Urinary bladder (tissue), 3 donors: ENCODE measurements at regions not wholly inside any gene's neighbourhood (a gene's known extent, or its start where the extent isn't known, plus 50 kb on each side); places are given as distances from the start of the nearest gene placed in this dataset.

Experiments used
- DNase-seq: peaks from one replicate; pipeline ENCODE4 v3.0.0-alpha.2; 2015; ENCODE audit errors: extremely low spot score
- H3K27ac ChIP-seq: one replicate; pipeline ENCODE4 v1.5.1; 2013; ENCODE audit warnings: low read depth, mild to moderate bottlenecking, moderate library complexity
- H3K36me3 ChIP-seq: one replicate; pipeline ENCODE4 v1.6.1; 2013; ENCODE audit warnings: mild to moderate bottlenecking, moderate library complexity; ENCODE audit not compliant: insufficient read depth
- H3K4me1 ChIP-seq: one replicate; pipeline ENCODE4 v1.6.1; 2013; ENCODE audit warnings: mild to moderate bottlenecking, moderate library complexity; ENCODE audit not compliant: insufficient read depth
- H3K4me3 ChIP-seq: one replicate; pipeline ENCODE4 v1.5.1; 2013; ENCODE audit warnings: low read depth, low read length
- WGBS: extraction: QIAGEN DNeasy Blood & Tissue Kit; methylation state at CpG from one replicate; pipeline ENCODE4 v1.1.7; 2013; 5-methylcytosine and 5-hydroxymethylcytosine counted together
- donor health status: healthy with polysubstance abuse.
- donor health status: healthy.

DNA sequence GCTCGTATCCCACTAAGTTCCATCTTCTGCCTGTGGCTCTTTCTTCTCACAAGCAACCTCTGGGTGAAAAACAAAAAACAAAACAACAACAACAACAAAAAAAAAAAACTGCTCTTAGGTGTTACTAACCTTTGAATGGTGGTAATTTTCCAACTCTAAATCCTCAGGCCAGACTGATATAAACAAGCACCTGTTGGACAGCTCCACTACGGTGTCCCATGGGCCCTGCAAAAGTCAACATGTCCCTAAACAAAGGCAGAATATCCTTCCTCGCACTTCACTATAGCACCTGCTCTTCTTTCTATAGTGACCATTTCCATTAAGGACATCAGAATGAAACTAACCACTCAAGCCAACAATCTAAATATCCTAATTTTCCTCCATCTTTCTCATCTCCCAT lies 54.6 kb upstream of the PARM1 start:
- 89% methylated on average over 3 of the region's 3 CpGs for WGBS
- H3K4me3 ChIP-seq: no peak overlapping the region
- no peaks in the 10 kb centered on the region for H3K4me1 ChIP-seq
- H3K27ac ChIP-seq: no peak overlapping the region
- H3K36me3 ChIP-seq: peaks cover 3% of the 10 kb centered on the region
- DNase-seq: no peak

DNA sequence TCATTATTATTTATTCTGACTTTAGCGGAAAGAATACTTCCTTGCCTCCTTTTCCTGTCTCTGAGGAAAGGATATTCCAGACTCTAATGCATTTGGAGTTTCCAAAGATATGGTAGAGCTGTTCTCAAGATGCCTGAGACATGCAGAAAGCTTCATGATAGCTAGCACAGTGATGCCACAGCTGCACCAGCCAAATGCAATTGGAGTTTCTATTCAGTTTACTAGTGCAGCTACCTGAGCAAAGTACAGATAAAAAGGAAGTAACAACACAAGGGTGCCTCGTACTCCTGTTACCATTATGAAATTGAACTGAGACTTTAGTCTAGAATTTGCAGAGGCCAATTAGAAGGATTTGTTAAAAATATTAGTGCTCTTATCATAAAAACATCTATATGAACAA lies 57.5 kb upstream of the PARM1 start:
- no peak overlapping the region for H3K27ac ChIP-seq
- WGBS: 81% methylated on average over 2 of the region's 2 CpGs

DNA sequence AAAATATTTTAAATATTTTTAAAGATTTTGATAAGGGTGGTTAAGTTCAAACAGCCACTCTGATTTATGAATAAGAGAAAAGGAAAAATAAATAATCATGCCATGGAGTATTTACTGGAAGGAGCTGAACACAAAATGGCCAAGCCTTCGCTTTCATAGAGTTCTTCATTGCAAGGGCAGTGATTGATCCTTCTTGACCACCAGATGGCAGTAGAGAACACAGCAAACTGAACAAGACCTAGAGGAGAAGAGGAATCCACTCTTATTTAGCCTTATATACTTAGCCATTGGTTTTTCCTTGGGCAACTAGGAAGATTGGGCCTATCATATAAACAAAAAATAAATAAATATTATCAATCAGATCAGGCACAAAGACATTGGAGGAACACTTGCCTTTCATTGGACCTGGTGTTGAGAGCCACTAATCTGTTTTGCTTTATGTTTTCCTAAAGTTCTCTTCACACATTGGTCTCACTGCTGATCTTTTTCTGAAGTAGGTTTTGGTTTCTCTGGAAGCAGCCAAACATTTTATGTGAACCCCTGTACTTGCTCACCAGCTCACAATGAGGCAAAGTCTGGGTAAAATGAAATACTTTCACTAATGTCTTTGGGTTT lies 58.1 kb upstream of the PARM1 start:
- DNase-seq: peak; percentile 66
- no peak overlapping the region for H3K4me3 ChIP-seq
- no peak overlapping the region for H3K27ac ChIP-seq
- H3K4me1 ChIP-seq: no peaks in the 10 kb centered on the region
- WGBS: 19% methylated on average over 1 of the region's 1 CpG
- peaks cover 3% of the 10 kb centered on the region for H3K36me3 ChIP-seq

More for the DNA sequence above, 57.5 kb upstream of the PARM1 start:
- no peak for DNase-seq
- H3K36me3 ChIP-seq: peaks cover 3% of the 10 kb centered on the region
- no peak overlapping the region for H3K4me3 ChIP-seq
- no peaks in the 10 kb centered on the region for H3K4me1 ChIP-seq

DNA sequence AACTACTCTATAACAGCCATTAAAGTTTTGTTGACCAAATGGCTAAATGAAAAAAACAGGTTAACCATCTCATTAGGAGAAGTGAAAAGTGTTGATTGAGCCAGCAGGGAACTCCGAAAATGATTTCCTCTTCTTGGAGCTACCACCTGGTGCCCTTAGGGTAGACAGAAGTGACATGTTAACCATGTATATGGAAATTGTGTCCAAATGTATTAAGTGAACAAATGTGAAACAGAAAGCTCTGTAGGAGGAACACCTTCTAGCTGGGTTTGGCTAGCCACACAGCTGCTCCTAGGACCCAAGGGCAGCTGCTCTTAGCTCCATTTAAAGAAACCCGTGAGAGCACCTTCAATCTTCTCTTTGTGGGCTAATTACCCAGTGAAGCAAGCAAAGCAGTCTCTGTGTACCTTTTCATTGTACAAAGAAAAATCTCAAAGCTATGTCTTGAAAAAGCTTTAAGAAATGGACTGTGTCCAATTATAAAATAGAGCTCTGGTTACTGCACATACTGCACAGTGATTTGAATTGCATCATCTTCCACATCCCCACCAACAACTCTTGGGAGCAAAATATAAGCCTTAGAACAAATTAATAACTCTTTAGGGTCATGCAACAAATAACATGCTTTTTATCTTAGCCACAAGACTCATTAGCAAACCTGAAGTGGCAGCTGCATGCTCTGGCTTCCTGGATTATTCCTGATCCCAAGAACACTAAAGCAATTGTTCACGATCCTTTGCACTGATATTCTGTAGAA lies 59.2 kb upstream of the PARM1 start:
- H3K4me1 ChIP-seq: no peaks in the 10 kb centered on the region
- H3K36me3 ChIP-seq: peaks cover 3% of the 10 kb centered on the region
- no peak overlapping the region for H3K27ac ChIP-seq
- WGBS: 70% methylated on average over 3 of the region's 3 CpGs
- no peak for DNase-seq
- H3K4me3 ChIP-seq: no peak overlapping the region

DNA sequence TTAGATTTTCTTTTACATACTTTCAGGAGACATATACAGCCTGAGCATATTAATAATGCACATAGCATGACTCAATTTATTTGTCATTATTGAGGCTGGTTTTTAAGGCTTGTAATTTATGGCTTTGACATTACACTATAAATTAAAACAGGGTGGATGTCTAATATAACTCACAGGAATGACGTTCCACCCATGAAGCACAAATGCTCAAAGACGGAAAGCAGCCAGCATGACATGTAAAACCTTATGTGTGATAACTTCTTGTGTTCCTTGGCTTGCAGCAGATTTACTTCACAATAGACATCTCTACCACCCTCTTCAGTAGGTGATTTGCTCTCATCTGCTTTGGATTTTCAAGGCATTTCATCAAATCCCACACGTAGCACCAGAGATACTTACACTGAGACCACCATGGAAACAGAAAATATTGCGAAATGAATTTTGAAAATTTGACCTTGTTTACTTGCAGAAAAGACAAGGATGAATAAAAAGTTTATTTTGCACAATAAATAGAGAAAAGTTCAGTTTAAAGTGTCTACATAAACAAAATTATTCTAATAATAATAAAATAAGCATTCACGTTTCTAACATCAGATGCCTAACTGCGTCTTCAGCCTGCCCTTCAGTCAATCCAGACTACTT lies 64.7 kb upstream of the BTC start:
- no peak for DNase-seq
- no peaks in the 10 kb centered on the region for H3K36me3 ChIP-seq
- no peaks in the 10 kb centered on the region for H3K4me1 ChIP-seq
- 62% methylated on average over 6 of the region's 6 CpGs for WGBS
- H3K27ac ChIP-seq: no peak overlapping the region
- H3K4me3 ChIP-seq: no peak overlapping the region

DNA sequence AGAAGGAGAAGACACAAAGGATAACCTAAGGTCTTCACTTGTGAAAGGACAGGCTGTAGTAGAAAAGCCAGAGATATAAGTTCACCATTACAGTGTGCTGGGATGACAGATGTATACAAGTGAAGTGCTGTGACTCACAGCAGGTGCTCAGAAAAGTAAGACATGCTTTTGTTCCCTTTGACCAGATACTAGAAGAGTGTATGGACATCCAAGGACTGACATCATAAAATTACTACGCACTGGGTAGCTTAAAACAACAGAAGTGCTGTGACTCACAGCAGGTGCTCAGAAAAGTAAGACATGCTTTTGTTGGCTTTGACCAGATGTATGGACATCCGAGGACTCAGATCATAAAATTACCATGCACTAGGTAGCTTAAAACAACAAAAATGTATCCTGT lies 61.6 kb upstream of the BTC start:
- Histone ChIP-seq H3K36me3 (no peaks in the 10 kb centered on the region), H3K27ac (no peak overlapping the region), H3K4me3 (no peak overlapping the region), H3K4me1 (no peaks in the 10 kb centered on the region)
- WGBS: 84% methylated on average over 2 of the region's 2 CpGs
- DNase-seq: no peak

DNA sequence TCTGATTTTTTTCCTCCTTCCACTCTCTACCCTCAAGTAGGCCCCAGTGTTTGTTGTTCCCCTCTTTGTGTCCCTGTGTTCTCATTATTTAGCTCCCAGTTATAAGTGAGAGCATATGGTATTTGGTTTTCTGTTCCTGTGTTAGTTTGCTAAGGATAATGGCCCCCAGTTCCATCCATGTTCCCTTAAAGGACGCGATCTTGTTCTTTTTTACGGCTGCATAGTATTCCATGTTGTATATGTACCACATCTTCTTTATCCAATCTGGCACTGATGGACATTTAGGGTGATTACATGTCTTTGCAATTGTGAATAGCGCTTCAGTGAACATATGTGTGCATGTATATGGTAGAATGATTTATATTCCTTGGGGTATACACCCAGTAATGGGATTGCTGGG lies 54.5 kb upstream of the BTC start:
- no peak for DNase-seq
- Histone ChIP-seq H3K36me3 (no peaks in the 10 kb centered on the region), H3K4me1 (no peaks in the 10 kb centered on the region), H3K4me3 (no peak overlapping the region), H3K27ac (no peak overlapping the region)
- WGBS: 97% methylated on average over 4 of the region's 4 CpGs

DNA sequence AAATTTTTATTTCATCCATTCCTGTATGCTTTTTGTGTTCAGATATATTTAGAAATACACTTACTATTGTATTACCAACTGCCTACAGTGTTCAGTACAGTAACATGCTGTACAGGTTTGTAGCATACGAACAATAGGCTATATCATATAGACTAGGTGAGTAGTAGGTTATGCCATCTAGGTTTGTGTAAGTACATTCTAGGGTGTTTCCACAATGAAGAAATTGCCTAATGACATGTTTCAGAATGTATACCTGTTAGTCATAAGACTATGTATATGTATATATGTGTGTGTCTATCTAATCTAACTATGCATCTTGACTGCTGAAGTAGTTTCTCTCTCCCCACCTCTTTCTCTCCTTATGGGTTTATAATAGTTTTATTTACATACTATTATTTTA lies 51.5 kb upstream of the BTC start:
- Histone ChIP-seq H3K4me3 (no peak overlapping the region), H3K4me1 (no peaks in the 10 kb centered on the region), H3K36me3 (no peaks in the 10 kb centered on the region), H3K27ac (no peak overlapping the region)
- DNase-seq: no peak
- 97% methylated on average over 1 of the region's 1 CpG for WGBS
